ENCODE measurements at regions not wholly inside any gene's neighbourhood (a gene's known extent, or its start where the extent isn't known, plus 50 kb on each side); places are given as distances from the start of the nearest gene placed in this dataset.

DNA sequence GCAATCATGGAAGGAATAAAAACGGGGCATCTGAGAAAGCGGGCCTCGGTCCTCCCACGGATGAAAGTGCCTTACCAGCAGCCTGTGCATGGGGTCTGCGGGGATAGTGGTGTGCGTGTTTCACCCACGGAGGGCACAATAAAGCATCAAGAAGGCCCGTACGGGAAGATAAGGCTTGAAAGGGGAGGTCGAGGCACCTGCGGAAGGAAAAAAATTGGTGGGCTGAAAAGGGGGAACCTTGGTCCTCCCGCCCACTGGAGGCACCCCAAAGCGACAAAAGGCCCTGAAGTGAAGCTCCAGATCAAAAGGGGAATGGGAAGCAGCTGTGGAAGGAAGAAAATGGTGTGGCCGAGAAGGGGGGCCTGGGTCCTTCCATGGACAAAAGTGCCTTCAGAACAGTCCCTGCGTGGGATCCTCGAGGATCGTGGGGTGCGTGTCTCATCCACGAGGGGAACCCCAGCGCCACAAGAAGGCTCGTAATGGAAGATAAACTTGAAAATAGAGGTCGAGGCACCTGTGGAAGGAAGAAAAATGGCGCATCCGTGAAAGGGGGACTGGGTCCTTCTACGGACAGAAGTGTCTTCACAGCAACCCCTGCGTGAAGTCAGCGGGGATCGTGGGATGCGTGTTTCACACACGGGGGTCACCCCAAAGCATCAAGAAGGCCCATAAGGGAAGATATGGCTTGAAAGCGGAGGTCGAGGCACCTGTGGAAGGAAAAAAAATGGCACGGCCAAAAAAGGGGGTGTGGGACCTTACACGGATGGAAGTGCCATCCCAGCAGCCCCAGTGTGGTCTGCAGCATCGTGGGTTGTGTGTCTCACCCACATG, 276.9 kb downstream of the ALG10 start:
- H3K27me3 ChIP-seq: no peaks in the 10 kb centered on the region
- no peaks in the 10 kb centered on the region for H3K36me3 ChIP-seq (ENCODE audit: low read depth, missing control alignments)
- no peak overlapping the region for H3K4me3 ChIP-seq
- no peak for TF ChIP-seq POLR2A (IDR thresholded peaks at IDR 0.05)
- TF ChIP-seq, protein P1, sequence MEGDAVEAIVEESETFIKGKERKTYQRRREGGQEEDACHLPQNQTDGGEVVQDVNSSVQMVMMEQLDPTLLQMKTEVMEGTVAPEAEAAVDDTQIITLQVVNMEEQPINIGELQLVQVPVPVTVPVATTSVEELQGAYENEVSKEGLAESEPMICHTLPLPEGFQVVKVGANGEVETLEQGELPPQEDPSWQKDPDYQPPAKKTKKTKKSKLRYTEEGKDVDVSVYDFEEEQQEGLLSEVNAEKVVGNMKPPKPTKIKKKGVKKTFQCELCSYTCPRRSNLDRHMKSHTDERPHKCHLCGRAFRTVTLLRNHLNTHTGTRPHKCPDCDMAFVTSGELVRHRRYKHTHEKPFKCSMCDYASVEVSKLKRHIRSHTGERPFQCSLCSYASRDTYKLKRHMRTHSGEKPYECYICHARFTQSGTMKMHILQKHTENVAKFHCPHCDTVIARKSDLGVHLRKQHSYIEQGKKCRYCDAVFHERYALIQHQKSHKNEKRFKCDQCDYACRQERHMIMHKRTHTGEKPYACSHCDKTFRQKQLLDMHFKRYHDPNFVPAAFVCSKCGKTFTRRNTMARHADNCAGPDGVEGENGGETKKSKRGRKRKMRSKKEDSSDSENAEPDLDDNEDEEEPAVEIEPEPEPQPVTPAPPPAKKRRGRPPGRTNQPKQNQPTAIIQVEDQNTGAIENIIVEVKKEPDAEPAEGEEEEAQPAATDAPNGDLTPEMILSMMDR (IDR thresholded peaks at IDR 0.05): no peak
- intact Hi-C loops (cut with DNase I; ENCODE audit: low total_unique reads): no loop called here
- H3K4me1 ChIP-seq: no peaks in the 10 kb centered on the region
- WGBS, 2 donors: 56 to 60% methylated on average over 35 of the region's 35 CpGs
- H3K27ac ChIP-seq: no peak overlapping the region
- no peak for DNase-seq
- H3K9me3 ChIP-seq: no peaks in the 10 kb centered on the region

DNA sequence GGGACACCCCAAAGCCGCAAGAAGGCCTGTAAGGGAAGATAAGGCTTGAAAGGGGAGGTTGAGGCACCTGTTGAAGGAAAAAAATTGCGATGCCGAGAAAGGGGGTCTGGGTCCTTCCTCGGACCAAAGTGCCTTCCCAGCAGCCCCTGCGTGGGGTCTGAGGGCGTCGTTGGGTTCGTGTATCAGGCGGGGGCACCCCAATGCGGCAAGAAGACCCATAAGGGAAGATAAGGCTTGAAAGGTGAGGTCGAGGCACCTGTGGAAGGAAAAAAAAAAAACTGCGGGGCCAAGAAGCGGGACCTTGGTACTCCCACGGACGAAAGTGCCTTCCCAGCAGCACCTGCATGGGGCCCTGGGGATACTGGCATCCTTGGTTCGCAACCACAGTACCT, 277.5 kb downstream of the ALG10 start:
- intact Hi-C loops (cut with DNase I; ENCODE audit: low total_unique reads): no loop called here
- Histone ChIP-seq H3K4me3 (no peak overlapping the region), H3K4me1 (no peaks in the 10 kb centered on the region), H3K36me3 (ENCODE audit: low read depth, missing control alignments) (no peaks in the 10 kb centered on the region), H3K27me3 (no peaks in the 10 kb centered on the region), H3K9me3 (no peaks in the 10 kb centered on the region), H3K27ac (no peak overlapping the region)
- TF ChIP-seq, protein P1 (IDR thresholded peaks at IDR 0.05): no peak
- no peak for TF ChIP-seq POLR2A (IDR thresholded peaks at IDR 0.05)
- 56 to 58% methylated on average over 16 of the region's 16 CpGs for WGBS, 2 donors
- no peak for DNase-seq

DNA sequence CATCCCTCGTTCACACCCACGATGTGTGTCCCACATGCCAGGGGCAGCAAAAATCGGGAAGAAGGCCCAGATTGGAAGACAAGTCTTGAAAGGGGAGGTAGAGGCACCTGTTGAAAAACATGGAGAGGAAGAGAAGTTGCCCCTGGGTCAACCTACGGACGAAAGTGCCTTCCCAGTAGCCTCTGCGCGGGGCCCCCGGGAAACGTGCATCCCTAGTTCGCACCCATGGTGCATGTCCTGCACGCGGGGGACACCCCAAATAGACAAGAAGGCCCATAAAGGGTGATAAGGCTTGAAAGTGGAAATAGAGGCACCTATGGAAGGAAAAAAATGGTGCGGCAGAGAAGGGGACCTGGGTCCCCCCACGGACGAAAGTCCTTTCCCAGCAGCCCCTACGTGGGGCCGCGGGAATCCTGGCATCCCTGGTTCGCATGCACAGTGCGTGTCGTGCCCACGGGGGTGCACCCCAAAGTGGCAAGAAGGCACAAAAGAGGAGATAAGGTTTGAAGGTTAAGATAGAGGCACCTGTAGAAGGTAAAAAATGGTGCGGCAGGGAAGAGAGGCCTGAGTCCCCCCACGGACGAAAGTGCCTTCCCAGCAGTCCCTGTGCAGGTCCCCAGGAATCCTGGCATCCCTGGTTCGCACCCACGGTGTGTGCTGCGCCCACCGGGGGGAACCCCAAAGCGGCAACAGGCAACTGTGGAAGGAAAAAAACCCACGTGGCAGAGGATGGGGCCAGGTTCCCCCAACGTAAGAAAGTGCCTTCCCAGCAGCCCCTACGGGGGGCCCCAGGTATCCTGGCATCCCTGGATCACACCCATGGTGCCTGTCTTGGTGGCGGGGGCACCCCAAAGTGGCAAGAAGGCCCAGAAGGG, 278.3 kb downstream of the ALG10 start:
- H3K9me3 ChIP-seq: no peaks in the 10 kb centered on the region
- no peak for DNase-seq
- WGBS, 2 donors: 60 to 61% methylated on average over 34 of the region's 34 CpGs
- H3K27ac ChIP-seq: no peak overlapping the region
- no peak overlapping the region for H3K4me3 ChIP-seq
- H3K27me3 ChIP-seq: no peaks in the 10 kb centered on the region
- H3K4me1 ChIP-seq: no peaks in the 10 kb centered on the region
- intact Hi-C loops (cut with DNase I; ENCODE audit: low total_unique reads): no loop called here
- H3K36me3 ChIP-seq (ENCODE audit: low read depth, missing control alignments): no peaks in the 10 kb centered on the region
- no peak for TF ChIP-seq POLR2A (IDR thresholded peaks at IDR 0.05)
- TF ChIP-seq, protein P1 (IDR thresholded peaks at IDR 0.05): no peak

DNA sequence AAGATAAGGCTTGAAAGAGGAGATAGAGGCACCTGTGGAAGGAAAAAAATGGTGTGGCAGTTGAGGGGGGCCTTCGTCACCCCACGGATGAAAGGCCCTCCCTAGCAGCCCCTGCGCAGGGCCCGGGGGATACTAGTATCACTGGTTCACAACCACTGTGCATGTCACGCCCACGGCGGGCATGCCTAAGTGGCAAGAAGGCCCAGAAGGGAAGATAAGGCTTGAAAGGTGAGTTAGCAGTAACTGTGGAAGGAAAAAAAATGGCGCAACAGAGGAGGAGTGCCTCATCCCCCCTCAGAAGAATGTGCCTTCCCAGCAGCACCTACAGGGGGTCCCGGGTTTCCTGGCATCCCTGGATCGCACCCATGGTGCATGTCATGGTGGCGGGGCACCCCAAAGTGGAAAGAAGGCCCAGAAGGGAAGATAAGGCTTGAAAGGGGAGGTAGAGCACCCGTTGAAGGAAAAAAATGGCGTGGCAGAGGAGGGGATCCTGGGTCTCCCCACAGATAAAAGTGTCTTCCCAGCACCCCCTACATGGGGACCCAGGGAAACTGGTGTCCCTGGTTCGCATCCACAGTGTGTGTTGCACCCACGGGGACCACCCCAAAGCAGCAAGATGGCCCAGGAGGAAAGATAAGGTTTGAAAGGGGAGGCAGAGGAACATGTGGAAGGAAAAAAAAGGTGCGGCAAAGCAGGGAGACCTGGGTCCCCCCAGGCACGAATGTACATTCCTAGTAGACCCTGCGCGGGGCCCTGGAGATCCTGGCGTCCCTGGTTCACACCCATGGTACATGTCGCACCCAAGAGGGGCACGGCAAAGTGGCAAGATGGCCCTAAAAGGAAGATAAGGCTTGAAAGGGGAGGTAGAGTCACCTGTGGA, 279.2 kb downstream of the ALG10 start:
- Histone ChIP-seq H3K9me3 (no peaks in the 10 kb centered on the region), H3K27ac (no peak overlapping the region), H3K36me3 (ENCODE audit: low read depth, missing control alignments) (no peaks in the 10 kb centered on the region), H3K4me1 (no peaks in the 10 kb centered on the region), H3K27me3 (no peaks in the 10 kb centered on the region), H3K4me3 (no peak overlapping the region)
- no peak for DNase-seq
- intact Hi-C loops (cut with DNase I; ENCODE audit: low total_unique reads): no loop called here
- 56 to 63% methylated on average over 22 of the region's 22 CpGs for WGBS, 2 donors
- TF ChIP-seq, protein P1 (IDR thresholded peaks at IDR 0.05): no peak
- no peak for TF ChIP-seq POLR2A (IDR thresholded peaks at IDR 0.05)

Data from testis (tissue), 2 donors.